ENCODE measurements at regions not wholly inside any gene's neighbourhood (a gene's known extent, or its start where the extent isn't known, plus 50 kb on each side); places are given as distances from the start of the nearest gene placed in this dataset.
"Not testable (repeated sequence)": the region's sequence is repeated elsewhere in the genome, so short reads cannot be mapped to it uniquely, and the experiment has no call there.

DNA sequence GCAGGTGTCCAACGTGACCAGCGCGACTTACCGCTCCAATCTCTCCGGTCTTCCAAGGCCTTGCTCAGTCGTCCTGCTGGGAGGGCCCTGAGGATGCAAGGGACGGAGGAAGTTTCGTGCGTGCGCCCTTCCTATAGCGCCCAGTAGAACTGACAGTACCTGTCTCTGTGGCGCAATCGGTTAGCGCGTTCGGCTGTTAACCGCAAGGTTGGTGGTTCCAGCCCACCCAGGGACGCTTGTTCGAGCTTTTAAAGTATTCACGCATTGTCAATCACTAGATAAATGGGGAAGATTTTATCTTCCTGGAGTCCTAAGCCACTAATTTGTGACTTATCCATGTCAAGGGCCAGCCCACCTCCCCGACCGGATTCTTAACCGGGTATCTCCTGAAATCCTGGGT, 141.1 kb upstream of the NOTCH2NLA start:
- Histone ChIP-seq H3K4me3 (ENCODE audit: control extremely low read depth in 1 of 5, extremely low read depth in 1 of 5, insufficient read depth in 1 of 5, low read depth in 2 of 5, low read length in 4 of 5) (peak overlapping the region in 4 of 5 experiments; percentile 40 to 55 (median 47)), H3K27ac (ENCODE audit: low read length in 2 of 2) (peak overlapping the region in 1 of 2 donors; percentile 38), H3K9ac (ENCODE audit: low read length) (peak overlapping the region; percentile 53), H2AFZ (ENCODE audit: insufficient read depth, low read depth, low read length, poor library complexity, severe bottlenecking) (peak overlapping the region; percentile 75)
- 0% methylated on average over 5 of the region's 23 CpGs for WGBS (ENCODE audit: insufficient coverage)
- H3K4me3 Mint-ChIP-seq, result peak overlapping the region; percentile 91
- peak overlapping the region; percentile 95 for H3K27ac Mint-ChIP-seq
- H3K9me3 Mint-ChIP-seq (ENCODE audit: insufficient read depth); H3K27me3 Mint-ChIP-seq; H3K4me1 Mint-ChIP-seq; H3K9me3 ChIP-seq (ENCODE audit: control extremely low read depth in 1 of 3, control insufficient read depth in 2 of 3, insufficient read depth in 1 of 3, low read length in 2 of 3); H3K27me3 ChIP-seq (replicated peaks in 1 of 4; ENCODE audit: control extremely low read depth in 1 of 4, control insufficient read depth in 3 of 4, insufficient read depth in 4 of 4, low read length in 3 of 4); H3K4me1 ChIP-seq (ENCODE audit: control insufficient read depth in 2 of 2, insufficient read depth in 2 of 2, low read length in 2 of 2); H3K79me2 ChIP-seq (ENCODE audit: control insufficient read depth, insufficient read depth, low read length); H4K20me1 ChIP-seq (ENCODE audit: control insufficient read depth, insufficient read depth, low read length, poor library complexity, severe bottlenecking); ATAC-seq (ENCODE audit: low read depth); intact Hi-C loops (cut with micrococcal nuclease); POLR2A ChIA-PET; CTCF ChIA-PET; H3K4me2 ChIP-seq (replicated peaks; ENCODE audit: low read depth, low read length, poor library complexity, severe bottlenecking); H3K36me3 ChIP-seq (replicated peaks in 1 of 2; ENCODE audit: control extremely low read depth in 1 of 2, control insufficient read depth in 1 of 2, extremely low read depth in 1 of 2, insufficient read depth in 2 of 2, low read length in 1 of 2): not testable (repeated sequence)
- peak; percentile 66 for DNase-seq

DNA sequence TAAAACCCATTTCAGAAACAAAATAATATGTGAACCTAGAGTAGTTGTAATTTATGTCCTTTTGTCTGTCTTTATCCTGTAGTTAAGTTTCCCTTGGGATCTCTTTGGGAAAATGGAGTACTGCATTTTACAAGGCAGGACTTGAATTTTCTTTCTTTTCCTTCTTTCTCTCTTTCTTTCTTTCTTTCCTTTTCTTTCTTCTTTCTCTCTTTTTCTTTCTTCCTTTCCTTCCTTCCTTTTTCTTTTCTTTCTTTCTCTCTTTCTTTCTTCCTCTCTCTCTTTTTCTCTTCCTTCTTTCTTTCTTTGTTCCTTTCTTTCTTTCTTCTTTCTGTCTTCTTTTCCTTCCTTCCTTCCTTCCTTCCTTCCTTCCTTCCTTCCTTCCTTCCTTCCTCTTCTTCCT, 126.6 kb upstream of the NOTCH2NLA start:
- H3K27me3 ChIP-seq (replicated peaks in 1 of 4; ENCODE audit: control extremely low read depth in 1 of 4, control insufficient read depth in 3 of 4, insufficient read depth in 4 of 4, low read length in 3 of 4); CTCF ChIA-PET; H4K20me1 ChIP-seq (ENCODE audit: control insufficient read depth, insufficient read depth, low read length, poor library complexity, severe bottlenecking); H3K4me1 ChIP-seq (ENCODE audit: control insufficient read depth in 2 of 2, insufficient read depth in 2 of 2, low read length in 2 of 2); H3K27ac Mint-ChIP-seq; H3K9ac ChIP-seq (ENCODE audit: low read length); H3K4me2 ChIP-seq (replicated peaks; ENCODE audit: low read depth, low read length, poor library complexity, severe bottlenecking); intact Hi-C loops (cut with micrococcal nuclease); H3K79me2 ChIP-seq (ENCODE audit: control insufficient read depth, insufficient read depth, low read length); H3K9me3 ChIP-seq (ENCODE audit: control extremely low read depth in 1 of 3, control insufficient read depth in 2 of 3, insufficient read depth in 1 of 3, low read length in 2 of 3); POLR2A ChIA-PET; H2AFZ ChIP-seq (ENCODE audit: insufficient read depth, low read depth, low read length, poor library complexity, severe bottlenecking); H3K27ac ChIP-seq (ENCODE audit: low read length in 2 of 2); DNase-seq; H3K4me3 ChIP-seq (ENCODE audit: control extremely low read depth in 1 of 5, extremely low read depth in 1 of 5, insufficient read depth in 1 of 5, low read depth in 2 of 5, low read length in 4 of 5); H3K36me3 ChIP-seq (replicated peaks in 1 of 2; ENCODE audit: control extremely low read depth in 1 of 2, control insufficient read depth in 1 of 2, extremely low read depth in 1 of 2, insufficient read depth in 2 of 2, low read length in 1 of 2); H3K4me1 Mint-ChIP-seq; H3K4me3 Mint-ChIP-seq; H3K27me3 Mint-ChIP-seq; ATAC-seq (ENCODE audit: low read depth); H3K9me3 Mint-ChIP-seq (ENCODE audit: insufficient read depth): not testable (repeated sequence)

DNA sequence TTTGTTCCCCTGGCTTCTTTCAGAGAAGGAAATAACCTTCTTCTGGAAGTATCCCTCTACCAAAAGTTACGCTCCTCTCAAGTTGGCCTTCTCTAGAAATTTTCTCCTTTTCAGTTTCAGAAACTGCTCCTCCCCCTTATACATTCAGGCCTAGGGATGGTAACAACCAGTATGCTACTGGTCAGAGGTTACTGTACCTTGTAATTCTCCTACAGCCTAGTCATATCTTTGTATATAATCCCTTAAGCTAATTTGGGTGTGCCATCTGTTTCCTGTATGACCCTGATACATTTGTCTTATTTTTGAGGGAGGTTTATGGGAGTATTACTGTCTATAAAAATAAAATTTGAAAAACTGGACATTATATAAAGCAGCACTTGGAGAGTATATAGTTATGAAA, 98.0 kb upstream of the NOTCH2NLA start:
- CTCF ChIA-PET, result not testable (repeated sequence)

GRCh38 chr1:146324463-146324862, 95.6 kb upstream of the NOTCH2NLA start:
- POLR2A ChIA-PET; H3K9me3 Mint-ChIP-seq (ENCODE audit: insufficient read depth): not testable (repeated sequence)
- WGBS (ENCODE audit: insufficient coverage), result no CpG with 5 or more reads among the region's 2 CpGs

More for the DNA sequence above, 98.0 kb upstream of the NOTCH2NLA start:
- H4K20me1 ChIP-seq (ENCODE audit: control insufficient read depth, insufficient read depth, low read length, poor library complexity, severe bottlenecking); H3K4me2 ChIP-seq (replicated peaks; ENCODE audit: low read depth, low read length, poor library complexity, severe bottlenecking); H3K79me2 ChIP-seq (ENCODE audit: control insufficient read depth, insufficient read depth, low read length); ATAC-seq (ENCODE audit: low read depth); H3K36me3 ChIP-seq (replicated peaks in 1 of 2; ENCODE audit: control extremely low read depth in 1 of 2, control insufficient read depth in 1 of 2, extremely low read depth in 1 of 2, insufficient read depth in 2 of 2, low read length in 1 of 2); POLR2A ChIA-PET; H2AFZ ChIP-seq (ENCODE audit: insufficient read depth, low read depth, low read length, poor library complexity, severe bottlenecking); H3K4me1 Mint-ChIP-seq; intact Hi-C loops (cut with micrococcal nuclease); H3K27ac ChIP-seq (ENCODE audit: low read length in 2 of 2); H3K9ac ChIP-seq (ENCODE audit: low read length); H3K27me3 Mint-ChIP-seq; DNase-seq; H3K27ac Mint-ChIP-seq; H3K4me3 Mint-ChIP-seq; H3K27me3 ChIP-seq (replicated peaks in 1 of 4; ENCODE audit: control extremely low read depth in 1 of 4, control insufficient read depth in 3 of 4, insufficient read depth in 4 of 4, low read length in 3 of 4); H3K9me3 ChIP-seq (ENCODE audit: control extremely low read depth in 1 of 3, control insufficient read depth in 2 of 3, insufficient read depth in 1 of 3, low read length in 2 of 3); H3K4me1 ChIP-seq (ENCODE audit: control insufficient read depth in 2 of 2, insufficient read depth in 2 of 2, low read length in 2 of 2); H3K4me3 ChIP-seq (ENCODE audit: control extremely low read depth in 1 of 5, extremely low read depth in 1 of 5, insufficient read depth in 1 of 5, low read depth in 2 of 5, low read length in 4 of 5); H3K9me3 Mint-ChIP-seq (ENCODE audit: insufficient read depth): not testable (repeated sequence)
- no CpG with 5 or more reads among the region's 1 CpG for WGBS (ENCODE audit: insufficient coverage)

More at GRCh38 chr1:146324463-146324862, 95.6 kb upstream of the NOTCH2NLA start:
- H3K4me1 Mint-ChIP-seq; H3K79me2 ChIP-seq (ENCODE audit: control insufficient read depth, insufficient read depth, low read length); H3K4me2 ChIP-seq (replicated peaks; ENCODE audit: low read depth, low read length, poor library complexity, severe bottlenecking); H3K9ac ChIP-seq (ENCODE audit: low read length); H2AFZ ChIP-seq (ENCODE audit: insufficient read depth, low read depth, low read length, poor library complexity, severe bottlenecking); DNase-seq; ATAC-seq (ENCODE audit: low read depth); H3K4me1 ChIP-seq (ENCODE audit: control insufficient read depth in 2 of 2, insufficient read depth in 2 of 2, low read length in 2 of 2); H3K27ac ChIP-seq (ENCODE audit: low read length in 2 of 2); H3K27me3 Mint-ChIP-seq; H3K27me3 ChIP-seq (replicated peaks in 1 of 4; ENCODE audit: control extremely low read depth in 1 of 4, control insufficient read depth in 3 of 4, insufficient read depth in 4 of 4, low read length in 3 of 4); CTCF ChIA-PET; H3K36me3 ChIP-seq (replicated peaks in 1 of 2; ENCODE audit: control extremely low read depth in 1 of 2, control insufficient read depth in 1 of 2, extremely low read depth in 1 of 2, insufficient read depth in 2 of 2, low read length in 1 of 2); H3K4me3 ChIP-seq (ENCODE audit: control extremely low read depth in 1 of 5, extremely low read depth in 1 of 5, insufficient read depth in 1 of 5, low read depth in 2 of 5, low read length in 4 of 5); intact Hi-C loops (cut with micrococcal nuclease); H4K20me1 ChIP-seq (ENCODE audit: control insufficient read depth, insufficient read depth, low read length, poor library complexity, severe bottlenecking); H3K9me3 ChIP-seq (ENCODE audit: control extremely low read depth in 1 of 3, control insufficient read depth in 2 of 3, insufficient read depth in 1 of 3, low read length in 2 of 3); H3K27ac Mint-ChIP-seq; H3K4me3 Mint-ChIP-seq: not testable (repeated sequence)

Measured in B cell (primary cell).